ENCODE measurements at regions not wholly inside any gene's neighbourhood (a gene's known extent, or its start where the extent isn't known, plus 50 kb on each side); places are given as distances from the start of the nearest gene placed in this dataset.

GRCh38 chr3:82363131-82363530 is 601.7 kb upstream of the GBE1 start:
- no peak for TF ChIP-seq SNAI2 (CRISPR knock-in tag; IDR thresholded peaks at IDR 0.05)
- TF ChIP-seq ZNF565 (CRISPR knock-in tag; conservative IDR thresholded peaks at IDR 0.05; ENCODE audit: low read depth): no peak
- no peak for TF ChIP-seq TCF4 (CRISPR knock-in tag; IDR thresholded peaks at IDR 0.05; ENCODE audit: borderline replicate concordance)
- TF ChIP-seq ZFP3 (CRISPR knock-in tag; IDR thresholded peaks at IDR 0.05): no peak
- TF ChIP-seq ZNF8 (CRISPR knock-in tag; IDR thresholded peaks at IDR 0.05): no peak
- TF ChIP-seq ARNTL (CRISPR knock-in tag; IDR thresholded peaks at IDR 0.05; ENCODE audit: borderline replicate concordance, low read depth): no peak
- TF ChIP-seq PPARA (CRISPR knock-in tag; IDR thresholded peaks at IDR 0.05; ENCODE audit: borderline replicate concordance): no peak
- TF ChIP-seq ZC3H10 (CRISPR knock-in tag; IDR thresholded peaks at IDR 0.05): no peak
- TF ChIP-seq ESRRG (CRISPR knock-in tag; IDR thresholded peaks at IDR 0.05): no peak
- no peak for TF ChIP-seq CSDC2 (CRISPR knock-in tag; IDR thresholded peaks at IDR 0.05)
- no peak for TF ChIP-seq RARB (CRISPR knock-in tag; IDR thresholded peaks at IDR 0.05)
- no peak for TF ChIP-seq CREB5 (CRISPR knock-in tag; IDR thresholded peaks at IDR 0.05; ENCODE audit: low read depth)
- no peak for TF ChIP-seq BACH2 (CRISPR knock-in tag; IDR thresholded peaks at IDR 0.05; ENCODE audit: borderline replicate concordance)
- no peak for TF ChIP-seq CSRNP3 (CRISPR knock-in tag; IDR thresholded peaks at IDR 0.05)
- ATAC-seq: no peak

- TF ChIP-seq ZFP3 (CRISPR knock-in tag; IDR thresholded peaks at IDR 0.05) (no peak), ARNTL (CRISPR knock-in tag; IDR thresholded peaks at IDR 0.05; ENCODE audit: borderline replicate concordance, low read depth) (no peak), GLIS3 (CRISPR knock-in tag; IDR thresholded peaks at IDR 0.05) (no peak)
- ATAC-seq: no peak
Measured at GRCh38 chr3:82355228-82355627, 593.8 kb upstream of the GBE1 start.

- TF ChIP-seq GLIS3 (CRISPR knock-in tag; IDR thresholded peaks at IDR 0.05) (no peak), CSRNP3 (CRISPR knock-in tag; IDR thresholded peaks at IDR 0.05) (no peak), POU6F1 (CRISPR knock-in tag; IDR thresholded peaks at IDR 0.05; ENCODE audit: borderline replicate concordance, low read depth) (no peak), CSDC2 (CRISPR knock-in tag; IDR thresholded peaks at IDR 0.05) (no peak)
- ATAC-seq: no peak
Measured at GRCh38 chr3:82354228-82354627, 592.8 kb upstream of the GBE1 start.

GRCh38 chr3:82353306-82354171 is 592.1 kb upstream of the GBE1 start:
- no peak for ATAC-seq
- TF ChIP-seq RARB (CRISPR knock-in tag; IDR thresholded peaks at IDR 0.05): no peak
- TF ChIP-seq CSRNP3 (CRISPR knock-in tag; IDR thresholded peaks at IDR 0.05): no peak
- no peak for TF ChIP-seq BACH2 (CRISPR knock-in tag; IDR thresholded peaks at IDR 0.05; ENCODE audit: borderline replicate concordance)
- TF ChIP-seq ZNF565 (CRISPR knock-in tag; conservative IDR thresholded peaks at IDR 0.05; ENCODE audit: low read depth): no peak
- TF ChIP-seq PATZ1 (CRISPR knock-in tag; IDR thresholded peaks at IDR 0.05; ENCODE audit: borderline replicate concordance): no peak
- no peak for TF ChIP-seq ZFP30 (CRISPR knock-in tag; IDR thresholded peaks at IDR 0.05)
- no peak for TF ChIP-seq POU6F1 (CRISPR knock-in tag; IDR thresholded peaks at IDR 0.05; ENCODE audit: borderline replicate concordance, low read depth)
- TF ChIP-seq ZFP3 (CRISPR knock-in tag; IDR thresholded peaks at IDR 0.05): no peak
- TF ChIP-seq CREB5 (CRISPR knock-in tag; IDR thresholded peaks at IDR 0.05; ENCODE audit: low read depth): no peak
- no peak for TF ChIP-seq ESRRG (CRISPR knock-in tag; IDR thresholded peaks at IDR 0.05)
- TF ChIP-seq ARNTL (CRISPR knock-in tag; IDR thresholded peaks at IDR 0.05; ENCODE audit: borderline replicate concordance, low read depth): no peak
